ENCODE measurements at regions not wholly inside any gene's neighbourhood (a gene's known extent, or its start where the extent isn't known, plus 50 kb on each side); places are given as distances from the start of the nearest gene placed in this dataset.
"Not testable (repeated sequence)": the region's sequence is repeated elsewhere in the genome, so short reads cannot be mapped to it uniquely, and the experiment has no call there.

- not testable (repeated sequence) for TF ChIP-seq MXI1, REST (IDR thresholded peaks at IDR 0.05; ENCODE audit: low read depth, low read length)
Observed at GRCh38 chr9:62116951-62117640, 927.3 kb downstream of the SPATA31A7 start.

All from GM12878 (cell line).